Thymus (tissue), 11 donors: ENCODE measurements at regions not wholly inside any gene's neighbourhood (a gene's known extent, or its start where the extent isn't known, plus 50 kb on each side); places are given as distances from the start of the nearest gene placed in this dataset.

Experiments
- DNase-seq, 9 donors: peaks; one replicate each; pipeline ENCODE4 v3.0.0-alpha.2; 2013; ENCODE audit warnings: low spot score in 9 of 9, low read depth in 6 of 9, missing footprints in 1 of 9
- H3K27ac ChIP-seq, 2 donors: one replicate each; pipeline ENCODE4 v1.5.1; 2013; ENCODE audit warnings: control low read depth in 1 of 2, low read depth in 1 of 2, low read length in 1 of 2, mild to moderate bottlenecking in 1 of 2, moderate library complexity in 1 of 2
- H3K27me3 ChIP-seq, 2 donors: one replicate each; pipeline ENCODE4 v1.5.1; 2013; ENCODE audit warnings: low read length in 1 of 2; ENCODE audit not compliant: control insufficient read depth in 2 of 2, insufficient read depth in 1 of 2
- H3K36me3 ChIP-seq, 2 donors: one replicate each; pipeline ENCODE4 v1.5.1; 2013; ENCODE audit warnings: low read length in 1 of 2, mild to moderate bottlenecking in 1 of 2, moderate library complexity in 1 of 2; ENCODE audit not compliant: control insufficient read depth in 2 of 2, insufficient read depth in 2 of 2
- H3K4me1 ChIP-seq, 2 donors: one replicate each; pipeline ENCODE4 v1.5.1; 2013; ENCODE audit warnings: low read length in 2 of 2; ENCODE audit not compliant: control insufficient read depth in 2 of 2, insufficient read depth in 2 of 2
- H3K4me3 ChIP-seq, 2 donors: one replicate each; pipeline ENCODE4 v1.5.1; 2013; ENCODE audit warnings: low read length in 2 of 2, control low read depth in 1 of 2, mild to moderate bottlenecking in 1 of 2
- H3K9me3 ChIP-seq, 2 donors: one replicate each; pipeline ENCODE4 v1.5.1; 2013; ENCODE audit warnings: low read length in 1 of 2, mild to moderate bottlenecking in 1 of 2; ENCODE audit not compliant: control insufficient read depth in 2 of 2, insufficient read depth in 1 of 2
- WGBS: extraction: QIAGEN DNeasy Blood & Tissue Kit; methylation state at CpG from one replicate; pipeline ENCODE4 v1.1.7; 2013; 5-methylcytosine and 5-hydroxymethylcytosine counted together
- donor health status: healthy.

GRCh38 chr12:88767699-88768098, 187.4 kb upstream of the KITLG start:
- H3K4me1 ChIP-seq = no peaks in the 10 kb centered on the region
- no peak for DNase-seq
- no peak overlapping the region for H3K4me3 ChIP-seq
- H3K27me3 ChIP-seq = no peaks in the 10 kb centered on the region
- H3K36me3 ChIP-seq = no peaks in the 10 kb centered on the region
- no peaks in the 10 kb centered on the region for H3K9me3 ChIP-seq
- 87% methylated on average over 1 of the region's 1 CpG for WGBS
- no peak overlapping the region for H3K27ac ChIP-seq

GRCh38 chr12:88764781-88765480, 184.7 kb upstream of the KITLG start:
- Histone ChIP-seq H3K4me3 (no peak overlapping the region), H3K36me3 (no peaks in the 10 kb centered on the region), H3K9me3 (no peaks in the 10 kb centered on the region), H3K27ac (no peak overlapping the region), H3K4me1 (no peaks in the 10 kb centered on the region), H3K27me3 (no peaks in the 10 kb centered on the region)
- 76% methylated on average over 3 of the region's 3 CpGs for WGBS
- no peak for DNase-seq

- no peak for DNase-seq
- Histone ChIP-seq H3K27ac (no peak overlapping the region), H3K27me3 (no peaks in the 10 kb centered on the region), H3K36me3 (no peaks in the 10 kb centered on the region), H3K9me3 (no peaks in the 10 kb centered on the region), H3K4me1 (no peaks in the 10 kb centered on the region), H3K4me3 (no peak overlapping the region)
- WGBS = 87% methylated on average over 1 of the region's 1 CpG
These were observed 183.3 kb upstream of the KITLG start for GRCh38 chr12:88763536-88764100.

GRCh38 chr12:88758176-88758575, 177.9 kb upstream of the KITLG start:
- Histone ChIP-seq H3K4me1 (no peaks in the 10 kb centered on the region), H3K9me3 (no peaks in the 10 kb centered on the region), H3K27me3 (no peaks in the 10 kb centered on the region), H3K27ac (no peak overlapping the region), H3K4me3 (no peak overlapping the region), H3K36me3 (no peaks in the 10 kb centered on the region)
- 92% methylated on average over 4 of the region's 4 CpGs for whole genome bisulfite sequencing
- no peak for DNase-seq

- H3K36me3 ChIP-seq = no peaks in the 10 kb centered on the region
- no peaks in the 10 kb centered on the region for H3K9me3 ChIP-seq
- 94% methylated on average over 4 of the region's 4 CpGs for WGBS
- no peak for DNase-seq
- H3K27me3 ChIP-seq = no peaks in the 10 kb centered on the region
- H3K4me1 ChIP-seq = no peaks in the 10 kb centered on the region
- H3K27ac ChIP-seq = no peak overlapping the region
- H3K4me3 ChIP-seq = no peak overlapping the region
These were observed 176.6 kb upstream of the KITLG start for GRCh38 chr12:88756917-88757316.

- Histone ChIP-seq H3K27me3 (no peaks in the 10 kb centered on the region), H3K4me1 (no peaks in the 10 kb centered on the region), H3K4me3 (no peak overlapping the region), H3K36me3 (no peaks in the 10 kb centered on the region), H3K9me3 (no peaks in the 10 kb centered on the region), H3K27ac (no peak overlapping the region)
- DNase-seq = no peak
- 96% methylated on average over 3 of the region's 3 CpGs for WGBS
These were observed 175.9 kb upstream of the KITLG start for GRCh38 chr12:88756153-88756552.

DNA sequence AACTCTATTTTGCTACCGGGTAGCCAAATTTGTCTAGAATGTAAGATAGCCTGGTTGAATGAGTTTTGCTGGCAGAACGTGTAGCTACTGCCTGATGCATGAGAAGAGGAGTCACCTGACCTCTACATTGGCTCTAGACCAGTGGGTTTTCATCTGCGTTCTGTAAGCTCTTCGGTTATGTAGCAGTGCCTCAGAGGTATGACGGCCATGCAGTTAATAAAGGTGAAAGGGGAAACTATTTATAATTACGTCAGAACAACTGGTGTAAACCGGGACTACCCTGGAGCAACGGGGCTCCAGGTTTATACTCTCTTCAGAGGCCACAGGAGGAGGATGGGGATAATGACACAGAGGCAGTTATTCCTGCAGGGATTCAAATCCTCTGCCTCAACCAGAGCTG, 173.4 kb upstream of the KITLG start:
- Histone ChIP-seq H3K27ac (no peak overlapping the region), H3K9me3 (no peaks in the 10 kb centered on the region)
- WGBS = 93% methylated on average over 8 of the region's 8 CpGs

DNA sequence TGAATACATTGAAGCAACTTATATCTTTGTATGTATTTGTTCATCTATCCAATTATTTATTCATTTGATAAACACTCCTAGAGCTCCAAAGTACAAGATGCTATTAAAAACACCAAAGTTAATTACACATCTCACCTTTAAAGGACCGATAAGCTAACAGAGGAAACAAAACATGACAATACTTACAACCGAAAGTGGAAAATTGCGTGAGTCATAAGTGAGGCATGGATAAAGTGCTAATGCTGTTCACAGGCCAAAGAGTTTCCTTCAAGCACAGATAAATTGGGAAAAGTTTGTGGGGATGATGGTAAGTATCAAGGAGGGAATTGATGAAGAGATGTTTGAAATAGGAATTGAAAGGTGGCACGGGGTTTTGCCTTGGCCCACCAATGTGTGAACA, 172.8 kb upstream of the KITLG start:
- Histone ChIP-seq H3K27me3 (no peaks in the 10 kb centered on the region), H3K9me3 (no peaks in the 10 kb centered on the region), H3K4me3 (no peak overlapping the region), H3K27ac (no peak overlapping the region), H3K36me3 (no peaks in the 10 kb centered on the region), H3K4me1 (no peaks in the 10 kb centered on the region)
- DNase-seq = no peak
- 95% methylated on average over 4 of the region's 4 CpGs for WGBS

More for the DNA sequence above, 173.4 kb upstream of the KITLG start:
- no peak overlapping the region for H3K4me3 ChIP-seq
- DNase-seq = no peak
- no peaks in the 10 kb centered on the region for H3K27me3 ChIP-seq
- H3K4me1 ChIP-seq = no peaks in the 10 kb centered on the region
- H3K36me3 ChIP-seq = no peaks in the 10 kb centered on the region

- Histone ChIP-seq H3K4me1 (no peaks in the 10 kb centered on the region), H3K36me3 (no peaks in the 10 kb centered on the region), H3K27ac (no peak overlapping the region), H3K9me3 (no peaks in the 10 kb centered on the region), H3K27me3 (no peaks in the 10 kb centered on the region), H3K4me3 (no peak overlapping the region)
- WGBS = 92% methylated on average over 3 of the region's 3 CpGs
- no peak for DNase-seq
These were observed 171.9 kb upstream of the KITLG start for GRCh38 chr12:88752183-88752582.
